ENCODE measurements at regions not wholly inside any gene's neighbourhood (a gene's known extent, or its start where the extent isn't known, plus 50 kb on each side); places are given as distances from the start of the nearest gene placed in this dataset.

DNA sequence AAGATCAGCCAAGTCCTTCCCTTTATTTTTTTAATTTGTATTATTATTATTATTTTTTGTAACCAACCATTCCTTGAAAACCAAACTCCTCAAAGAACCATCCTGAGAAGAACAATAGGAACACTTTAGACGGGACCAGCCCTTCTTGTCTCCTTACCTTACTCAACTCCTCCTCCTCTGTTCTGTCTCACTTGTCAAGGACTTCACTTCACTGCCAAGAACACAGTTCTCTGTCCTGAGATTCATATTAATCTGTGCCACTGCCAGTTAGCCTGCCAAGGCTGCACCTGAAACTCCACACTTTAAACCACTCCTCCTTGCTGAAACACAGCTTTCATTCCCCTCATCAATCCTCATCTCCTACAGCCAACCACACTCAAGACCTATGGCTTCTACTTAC is 73.8 kb upstream of the ATP1A1 start:
- TF ChIP-seq, protein P1, sequence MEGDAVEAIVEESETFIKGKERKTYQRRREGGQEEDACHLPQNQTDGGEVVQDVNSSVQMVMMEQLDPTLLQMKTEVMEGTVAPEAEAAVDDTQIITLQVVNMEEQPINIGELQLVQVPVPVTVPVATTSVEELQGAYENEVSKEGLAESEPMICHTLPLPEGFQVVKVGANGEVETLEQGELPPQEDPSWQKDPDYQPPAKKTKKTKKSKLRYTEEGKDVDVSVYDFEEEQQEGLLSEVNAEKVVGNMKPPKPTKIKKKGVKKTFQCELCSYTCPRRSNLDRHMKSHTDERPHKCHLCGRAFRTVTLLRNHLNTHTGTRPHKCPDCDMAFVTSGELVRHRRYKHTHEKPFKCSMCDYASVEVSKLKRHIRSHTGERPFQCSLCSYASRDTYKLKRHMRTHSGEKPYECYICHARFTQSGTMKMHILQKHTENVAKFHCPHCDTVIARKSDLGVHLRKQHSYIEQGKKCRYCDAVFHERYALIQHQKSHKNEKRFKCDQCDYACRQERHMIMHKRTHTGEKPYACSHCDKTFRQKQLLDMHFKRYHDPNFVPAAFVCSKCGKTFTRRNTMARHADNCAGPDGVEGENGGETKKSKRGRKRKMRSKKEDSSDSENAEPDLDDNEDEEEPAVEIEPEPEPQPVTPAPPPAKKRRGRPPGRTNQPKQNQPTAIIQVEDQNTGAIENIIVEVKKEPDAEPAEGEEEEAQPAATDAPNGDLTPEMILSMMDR (IDR thresholded peaks at IDR 0.05 in 4 of 5, conservative IDR thresholded peaks at IDR 0.05 in 1 of 5) = no peak
- no peak for TF ChIP-seq POLR2A (IDR thresholded peaks at IDR 0.05)
